GM12873 (cell line): ENCODE measurements at regions not wholly inside any gene's neighbourhood (a gene's known extent, or its start where the extent isn't known, plus 50 kb on each side); places are given as distances from the start of the nearest gene placed in this dataset.

Experiments used
- CTCF ChIP-seq: IDR thresholded peaks from 2 replicates; pipeline ENCODE4 v1.5.1; 2012; ENCODE audit warnings: low read depth, mild to moderate bottlenecking, moderate library complexity, low read length, control low read depth; ENCODE audit not compliant: insufficient read depth; ENCODE audit errors: missing control alignments

GRCh38 chr20:11156922-11157321, 483.1 kb upstream of the JAG1 start:
- no peak for TF ChIP-seq CTCF

- no peak for TF ChIP-seq CTCF
Observed at GRCh38 chr20:11158146-11158545, 484.3 kb upstream of the JAG1 start.

GRCh38 chr20:11158589-11158988, 484.8 kb upstream of the JAG1 start:
- no peak for TF ChIP-seq CTCF

- TF ChIP-seq CTCF = no peak
Observed at GRCh38 chr20:11159728-11160127, 485.9 kb upstream of the JAG1 start.

GRCh38 chr20:11162026-11162775, 488.4 kb upstream of the JAG1 start:
- TF ChIP-seq CTCF = no peak

- TF ChIP-seq CTCF = no peak
Observed at GRCh38 chr20:11165789-11166188, 492.0 kb upstream of the JAG1 start.

- TF ChIP-seq CTCF = no peak
Observed at GRCh38 chr20:11166712-11167111, 492.9 kb upstream of the JAG1 start.
